ENCODE measurements at regions not wholly inside any gene's neighbourhood (a gene's known extent, or its start where the extent isn't known, plus 50 kb on each side); places are given as distances from the start of the nearest gene placed in this dataset.
"Not testable (repeated sequence)": the region's sequence is repeated elsewhere in the genome, so short reads cannot be mapped to it uniquely, and the experiment has no call there.

GRCh38 chr19:30274987-30275386 is 97.2 kb upstream of the ZNF536 start:
- no peak for DNase-seq (ENCODE audit: low read depth in 2 of 2)

- no peak for DNase-seq (ENCODE audit: low read depth in 2 of 2)
Observed at GRCh38 chr19:30276011-30276882, 95.9 kb upstream of the ZNF536 start.

GRCh38 chr19:30276883-30277280 is 95.3 kb upstream of the ZNF536 start:
- no peak for DNase-seq (ENCODE audit: low read depth in 2 of 2)

- DNase-seq (ENCODE audit: low read depth in 2 of 2) = no peak
Observed at GRCh38 chr19:30277941-30278881, 94.0 kb upstream of the ZNF536 start.

GRCh38 chr19:30278882-30279254 is 93.3 kb upstream of the ZNF536 start:
- no peak for DNase-seq (ENCODE audit: low read depth in 2 of 2)

- DNase-seq (ENCODE audit: low read depth in 2 of 2) = no peak
Observed at GRCh38 chr19:30280018-30280417, 92.2 kb upstream of the ZNF536 start.

- no peak for DNase-seq (ENCODE audit: low read depth in 2 of 2)
Observed at GRCh38 chr19:30281906-30282305, 90.3 kb upstream of the ZNF536 start.

- DNase-seq (ENCODE audit: low read depth in 2 of 2) = no peak
Observed at GRCh38 chr19:30283556-30283955, 88.6 kb upstream of the ZNF536 start.

- no peak for DNase-seq (ENCODE audit: low read depth in 2 of 2)
Observed at GRCh38 chr19:30284209-30284608, 88.0 kb upstream of the ZNF536 start.

- DNase-seq (ENCODE audit: low read depth in 2 of 2) = no peak
Observed at GRCh38 chr19:30284885-30285284, 87.3 kb upstream of the ZNF536 start.

- no peak for DNase-seq (ENCODE audit: low read depth in 2 of 2)
Observed at GRCh38 chr19:30286378-30286777, 85.8 kb upstream of the ZNF536 start.

GRCh38 chr19:30287259-30287658 is 84.9 kb upstream of the ZNF536 start:
- no peak for DNase-seq (ENCODE audit: low read depth in 2 of 2)

- DNase-seq (ENCODE audit: low read depth in 2 of 2) = no peak
Observed at GRCh38 chr19:30287973-30288372, 84.2 kb upstream of the ZNF536 start.

GRCh38 chr19:30288911-30289310 is 83.3 kb upstream of the ZNF536 start:
- no peak for DNase-seq (ENCODE audit: low read depth in 2 of 2)

GRCh38 chr19:30289336-30289735 is 82.8 kb upstream of the ZNF536 start:
- DNase-seq (ENCODE audit: low read depth in 2 of 2) = no peak

- DNase-seq (ENCODE audit: low read depth in 2 of 2) = not testable (repeated sequence)
Observed at GRCh38 chr19:30290805-30291204, 81.4 kb upstream of the ZNF536 start.

GRCh38 chr19:30293051-30293785 is 79.0 kb upstream of the ZNF536 start:
- no peak for DNase-seq (ENCODE audit: low read depth in 2 of 2)

DNA sequence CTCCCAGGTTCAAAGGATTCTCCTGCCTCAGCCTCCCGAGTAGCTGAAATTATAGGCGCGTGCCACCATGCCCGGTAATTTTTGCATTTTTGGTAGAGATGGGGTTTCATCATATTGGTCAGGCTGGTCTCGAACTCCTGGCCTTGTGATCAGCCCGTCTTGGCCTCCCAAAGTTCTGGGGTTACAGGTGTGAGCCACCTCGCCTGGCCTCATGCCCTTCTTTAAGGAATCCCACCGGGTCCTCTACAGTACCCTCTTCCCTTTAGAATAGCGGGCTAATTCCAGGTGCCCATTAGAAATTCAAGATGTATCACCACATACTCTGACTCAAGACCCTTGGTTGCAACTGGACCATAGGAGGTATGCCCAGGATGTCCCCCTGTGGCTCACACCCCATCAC is 74.2 kb upstream of the ZNF536 start:
- no peak for DNase-seq (ENCODE audit: low read depth in 2 of 2)

DNA sequence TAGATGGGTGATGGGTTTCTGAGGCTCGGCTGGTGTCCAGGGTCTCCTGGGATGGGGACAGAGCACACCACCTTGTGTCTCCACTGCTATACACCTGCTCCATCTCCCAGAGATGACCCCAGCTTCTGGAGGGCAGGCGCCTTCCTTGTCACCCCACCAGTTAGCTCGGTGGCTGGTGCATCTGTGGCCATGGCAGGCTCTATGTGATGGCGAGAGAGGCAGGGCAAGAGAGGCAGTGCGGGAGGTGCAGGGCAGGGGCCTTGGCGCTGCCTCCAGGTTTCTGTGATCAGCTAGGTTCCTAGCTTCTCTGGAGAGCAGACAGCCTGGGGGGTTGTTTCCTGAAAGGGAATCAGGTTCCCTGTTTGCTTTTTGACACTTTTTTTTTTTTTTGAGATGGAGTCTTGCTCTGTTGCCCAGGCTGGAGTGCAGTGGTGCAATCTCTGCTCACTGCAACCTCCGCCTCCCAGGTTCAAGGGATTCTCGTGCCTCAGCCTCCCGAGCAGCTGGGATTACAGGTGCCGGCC is 69.0 kb upstream of the ZNF536 start:
- DNase-seq (ENCODE audit: low read depth in 2 of 2) = no peak

DNA sequence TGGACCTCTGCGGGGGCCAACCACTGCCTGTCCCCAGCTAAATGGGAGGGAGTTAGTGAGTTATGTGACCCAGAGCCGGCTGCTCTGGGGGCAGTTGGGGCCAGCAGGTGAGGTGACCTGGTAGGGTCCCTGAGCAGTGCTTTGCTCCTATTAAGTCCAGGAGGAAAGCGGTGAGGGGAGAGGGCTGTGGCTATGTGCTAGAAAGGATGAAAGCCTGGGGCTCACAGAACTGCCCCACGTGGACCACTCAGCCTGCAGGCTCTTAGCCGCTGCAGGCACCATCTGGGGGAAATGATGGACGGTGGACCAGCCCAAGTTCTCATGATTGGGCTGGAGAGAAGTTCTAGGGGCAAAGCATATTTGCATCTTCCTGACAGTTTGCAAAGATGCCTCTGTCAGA is 67.6 kb upstream of the ZNF536 start:
- DNase-seq (ENCODE audit: low read depth in 2 of 2) = no peak

- no peak for DNase-seq (ENCODE audit: low read depth in 2 of 2)
Observed at GRCh38 chr19:30305346-30306060, 66.7 kb upstream of the ZNF536 start.

Data from stimulated activated CD8-positive, alpha-beta memory T cell treated with anti-CD3 and anti-CD28 coated beads, Interleukin-15, amount 100 ng/mL, for 48 hours (primary cell).